NB4 (cell line): ENCODE measurements at regions not wholly inside any gene's neighbourhood (a gene's known extent, or its start where the extent isn't known, plus 50 kb on each side); places are given as distances from the start of the nearest gene placed in this dataset.

Experiments used
- DNase-seq: peaks from one replicate; pipeline ENCODE4 v3.0.0; 2010; ENCODE audit warnings: low read depth
- H3K4me3 ChIP-seq: one replicate; pipeline ENCODE4 v1.5.1; 2011; ENCODE audit warnings: mild to moderate bottlenecking, low read depth, low read length, moderate library complexity
- CTCF ChIP-seq: IDR thresholded peaks from one replicate; pipeline ENCODE4 v1.5.1; 2012; ENCODE audit warnings: low read depth, low read length
- MAX ChIP-seq: IDR thresholded peaks from 2 replicates; pipeline ENCODE4 v1.6.1; 2011; ENCODE audit warnings: low read depth, low read length
- MYC ChIP-seq: IDR thresholded peaks from 2 replicates; pipeline ENCODE4 v1.6.1; 2011; ENCODE audit warnings: low read depth, low read length
- POLR2A ChIP-seq: IDR thresholded peaks from 2 replicates; pipeline ENCODE4 v1.6.1; 2011; ENCODE audit warnings: mild to moderate bottlenecking; ENCODE audit not compliant: insufficient read length; ENCODE audit errors: extremely low read depth

- TF ChIP-seq MAX (no peak), CTCF (no peak), POLR2A (no peak), MYC (no peak)
- no peak for DNase-seq
- no peak overlapping the region for H3K4me3 ChIP-seq
These were observed 98.6 kb upstream of the IER5L start for GRCh38 chr9:129276486-129277230.

- H3K4me3 ChIP-seq, result no peak overlapping the region
- no peak for DNase-seq
- TF ChIP-seq MYC, result no peak
- TF ChIP-seq CTCF, result no peak
- no peak for TF ChIP-seq MAX
- no peak for TF ChIP-seq POLR2A
These were observed 97.7 kb upstream of the IER5L start for GRCh38 chr9:129275626-129276247.

GRCh38 chr9:129273941-129274684 lies 96.1 kb upstream of the IER5L start:
- peak; percentile 33 for DNase-seq
- no peak overlapping the region for H3K4me3 ChIP-seq
- no peak for TF ChIP-seq POLR2A

GRCh38 chr9:129273136-129273895 lies 95.3 kb upstream of the IER5L start:
- DNase-seq, result no peak
- TF ChIP-seq POLR2A (no peak), MAX (no peak), CTCF (no peak), MYC (no peak)
- H3K4me3 ChIP-seq, result no peak overlapping the region

- DNase-seq, result no peak
- TF ChIP-seq CTCF (no peak), MYC (no peak)
- no peak overlapping the region for H3K4me3 ChIP-seq
These were observed 94.4 kb upstream of the IER5L start for GRCh38 chr9:129272348-129273025.
